Osteocyte (in vitro differentiated cells): ENCODE measurements at regions not wholly inside any gene's neighbourhood (a gene's known extent, or its start where the extent isn't known, plus 50 kb on each side); places are given as distances from the start of the nearest gene placed in this dataset.

Experiments used
- DNase-seq: peaks from one replicate; pipeline ENCODE4 v3.0.0; 2021; ENCODE audit warnings: mixed read lengths; ENCODE audit not compliant: unreplicated experiment; ENCODE audit errors: extremely low spot score
- H3K27ac Mint-ChIP-seq: one replicate; pipeline ENCODE4 v1.8.0; 2021; ENCODE audit warnings: mild to moderate bottlenecking, mixed read lengths; ENCODE audit not compliant: unreplicated experiment
- H3K27me3 Mint-ChIP-seq: one replicate; pipeline ENCODE4 v1.8.0; 2021; ENCODE audit warnings: mixed read lengths; ENCODE audit not compliant: unreplicated experiment
- H3K36me3 Mint-ChIP-seq: one replicate; pipeline ENCODE4 v1.8.0; 2021; ENCODE audit warnings: mixed read lengths; ENCODE audit not compliant: unreplicated experiment
- H3K4me1 Mint-ChIP-seq: one replicate; pipeline ENCODE4 v1.8.0; 2021; ENCODE audit warnings: mixed read lengths; ENCODE audit not compliant: unreplicated experiment
- H3K4me3 Mint-ChIP-seq: one replicate; pipeline ENCODE4 v1.8.0; 2021; ENCODE audit warnings: mild to moderate bottlenecking, moderate library complexity, mixed read lengths; ENCODE audit not compliant: unreplicated experiment
- H3K9me3 Mint-ChIP-seq: one replicate; pipeline ENCODE4 v1.8.0; 2021; ENCODE audit warnings: mixed read lengths; ENCODE audit not compliant: unreplicated experiment
- CTCF ChIP-seq: fragments of 200-600 bp; sonication (generic); IDR thresholded peaks from 2 replicates; pipeline ENCODE4 v1.5.0; 2021; ENCODE audit warnings: antibody characterized with exemption, mild to moderate bottlenecking, moderate library complexity

DNA sequence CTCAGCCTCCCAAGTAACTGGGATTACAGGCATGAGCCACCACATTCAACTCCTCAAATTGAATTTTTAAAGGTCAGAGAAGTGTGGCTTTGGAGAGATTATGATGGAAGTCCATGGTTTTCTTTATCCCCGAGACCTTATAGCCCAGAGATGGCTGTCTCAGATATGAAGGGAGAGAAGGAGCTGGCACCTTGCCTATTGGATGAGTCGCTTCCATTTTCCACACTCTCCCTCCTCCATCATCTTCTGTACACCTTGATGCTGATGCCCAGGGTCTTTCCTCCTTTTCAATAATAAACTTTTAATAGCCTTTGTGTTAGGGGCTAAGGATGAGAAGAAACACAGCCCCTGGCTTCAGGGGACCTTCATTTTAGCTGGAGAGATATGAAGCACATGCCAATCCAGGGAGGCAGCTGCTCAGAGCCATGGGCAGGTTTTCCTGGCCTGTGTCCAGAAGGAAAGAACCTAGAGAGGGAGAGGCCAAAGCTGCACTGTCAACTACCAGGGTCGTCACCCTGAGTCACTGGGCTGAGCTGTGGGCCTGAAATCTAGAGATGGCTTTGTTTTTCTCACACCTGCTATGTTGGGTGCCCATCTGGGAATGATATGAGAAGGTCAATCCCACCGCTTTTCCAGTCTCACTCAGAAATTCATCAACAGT is 146.0 kb upstream of the SERTAD2 start:
- Mint-ChIP-seq H3K4me1 (peaks cover 26% of the 10 kb centered on the region), H3K9me3 (no peaks in the 10 kb centered on the region), H3K27me3 (no peaks in the 10 kb centered on the region), H3K27ac (no peak overlapping the region), H3K4me3 (no peak overlapping the region), H3K36me3 (no peaks in the 10 kb centered on the region)
- TF ChIP-seq CTCF = no peak
- no peak for DNase-seq

GRCh38 chr2:64803776-64804175 is 150.1 kb upstream of the SERTAD2 start:
- Mint-ChIP-seq H3K9me3 (no peaks in the 10 kb centered on the region), H3K4me1 (peaks cover 26% of the 10 kb centered on the region), H3K27ac (no peak overlapping the region), H3K27me3 (no peaks in the 10 kb centered on the region), H3K36me3 (no peaks in the 10 kb centered on the region), H3K4me3 (no peak overlapping the region)
- no peak for DNase-seq
- TF ChIP-seq CTCF = no peak

DNA sequence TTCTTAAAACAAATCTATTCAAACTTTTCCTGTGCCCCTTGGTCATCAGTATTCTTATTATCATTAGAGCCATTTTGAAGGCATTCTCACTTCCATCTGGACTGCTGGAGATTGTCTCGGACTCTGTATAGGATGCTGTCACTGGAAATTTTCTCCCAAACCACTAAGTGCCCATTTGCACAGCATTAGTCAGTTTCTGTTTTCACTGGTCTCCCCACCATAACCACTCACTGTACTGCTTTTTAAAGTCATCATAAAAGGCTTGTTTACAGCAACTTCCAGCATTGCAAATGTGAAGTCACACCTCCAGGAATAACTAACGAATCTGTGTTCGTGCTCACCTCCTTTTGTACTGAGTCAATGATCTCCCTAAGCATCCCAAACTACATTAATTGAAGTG is 150.9 kb upstream of the SERTAD2 start:
- Mint-ChIP-seq H3K9me3 (no peaks in the 10 kb centered on the region), H3K36me3 (no peaks in the 10 kb centered on the region), H3K4me1 (peaks cover 20% of the 10 kb centered on the region), H3K27ac (no peak overlapping the region), H3K4me3 (no peak overlapping the region), H3K27me3 (no peaks in the 10 kb centered on the region)
- no peak for DNase-seq
- TF ChIP-seq CTCF = no peak

GRCh38 chr2:64807417-64807816 is 153.7 kb upstream of the SERTAD2 start:
- Mint-ChIP-seq H3K9me3 (no peaks in the 10 kb centered on the region), H3K27me3 (no peaks in the 10 kb centered on the region), H3K27ac (peak overlapping the region; percentile 42), H3K4me3 (no peak overlapping the region), H3K36me3 (no peaks in the 10 kb centered on the region), H3K4me1 (peaks cover 16% of the 10 kb centered on the region)
- no peak for TF ChIP-seq CTCF
- DNase-seq = no peak

- Mint-ChIP-seq H3K9me3 (no peaks in the 10 kb centered on the region), H3K27ac (peak overlapping the region; percentile 42), H3K27me3 (no peaks in the 10 kb centered on the region), H3K4me1 (peaks cover 16% of the 10 kb centered on the region), H3K36me3 (no peaks in the 10 kb centered on the region), H3K4me3 (no peak overlapping the region)
- TF ChIP-seq CTCF = no peak
- no peak for DNase-seq
Measured at GRCh38 chr2:64808092-64808491, 154.4 kb upstream of the SERTAD2 start.
